IPS-20b (cell line): ENCODE measurements at regions not wholly inside any gene's neighbourhood (a gene's known extent, or its start where the extent isn't known, plus 50 kb on each side); places are given as distances from the start of the nearest gene placed in this dataset.

Experiments
- H3K27ac ChIP-seq: one replicate; pipeline ENCODE4 v1.5.1; 2013; ENCODE audit warnings: low read length
- H3K27me3 ChIP-seq: 2 replicates; pipeline ENCODE4 v1.6.1; 2013; ENCODE audit warnings: mild to moderate bottlenecking, low read length, inconsistent platforms; ENCODE audit not compliant: insufficient read depth
- H3K36me3 ChIP-seq: 2 replicates; pipeline ENCODE4 v1.6.1; 2013; ENCODE audit warnings: low read depth, mild to moderate bottlenecking, inconsistent platforms, low read length, moderate library complexity; ENCODE audit not compliant: insufficient read depth
- H3K4me1 ChIP-seq: 2 replicates; pipeline ENCODE4 v1.6.1; 2013; ENCODE audit warnings: mild to moderate bottlenecking, control low read depth, inconsistent platforms, low read length, moderate library complexity; ENCODE audit not compliant: insufficient read depth
- H3K4me3 ChIP-seq: 2 replicates; pipeline ENCODE4 v1.5.1; 2013; ENCODE audit warnings: mild to moderate bottlenecking, low read length, inconsistent platforms
- H3K9ac ChIP-seq: 2 replicates; pipeline ENCODE4 v1.6.1; 2013; ENCODE audit warnings: low read depth, mild to moderate bottlenecking, inconsistent platforms, low read length, moderate library complexity
- H3K9me3 ChIP-seq: 2 replicates; pipeline ENCODE4 v1.6.1; 2013; ENCODE audit warnings: mild to moderate bottlenecking, low read depth, low read length, inconsistent platforms; ENCODE audit not compliant: insufficient read depth

GRCh38 chr5:68478301-68479095, 262.9 kb downstream of the PIK3R1 start:
- Histone ChIP-seq H3K4me3 (no peak overlapping the region), H3K9ac (no peak overlapping the region), H3K9me3 (no peaks in the 10 kb centered on the region), H3K27ac (no peak overlapping the region), H3K27me3 (no peaks in the 10 kb centered on the region), H3K4me1 (no peaks in the 10 kb centered on the region), H3K36me3 (no peaks in the 10 kb centered on the region)

- H3K36me3 ChIP-seq = no peaks in the 10 kb centered on the region
- H3K9ac ChIP-seq = no peak overlapping the region
- no peaks in the 10 kb centered on the region for H3K4me1 ChIP-seq
- H3K27me3 ChIP-seq = no peaks in the 10 kb centered on the region
- H3K9me3 ChIP-seq = no peaks in the 10 kb centered on the region
- no peak overlapping the region for H3K4me3 ChIP-seq
- no peak overlapping the region for H3K27ac ChIP-seq
Measured at GRCh38 chr5:68479524-68479923, 264.0 kb downstream of the PIK3R1 start.

GRCh38 chr5:68480335-68480940, 264.9 kb downstream of the PIK3R1 start:
- Histone ChIP-seq H3K27ac (no peak overlapping the region), H3K36me3 (no peaks in the 10 kb centered on the region), H3K9ac (no peak overlapping the region), H3K4me3 (no peak overlapping the region), H3K27me3 (no peaks in the 10 kb centered on the region), H3K4me1 (no peaks in the 10 kb centered on the region), H3K9me3 (no peaks in the 10 kb centered on the region)

GRCh38 chr5:68482199-68482598, 266.6 kb downstream of the PIK3R1 start:
- Histone ChIP-seq H3K9me3 (0 out of 2 replicates have a peak, but pooled peaks cover 1% of the 10 kb centered on the region), H3K4me1 (no peaks in the 10 kb centered on the region), H3K27me3 (no peaks in the 10 kb centered on the region), H3K36me3 (no peaks in the 10 kb centered on the region), H3K27ac (no peak overlapping the region), H3K9ac (no peak overlapping the region), H3K4me3 (no peak overlapping the region)

GRCh38 chr5:68484307-68485068, 268.9 kb downstream of the PIK3R1 start:
- Histone ChIP-seq H3K27ac (no peak overlapping the region), H3K4me3 (no peak overlapping the region), H3K9ac (no peak overlapping the region), H3K9me3 (peaks cover 10% of the 10 kb centered on the region; the same call in 1 of the 2 replicates), H3K36me3 (no peaks in the 10 kb centered on the region), H3K27me3 (no peaks in the 10 kb centered on the region), H3K4me1 (no peaks in the 10 kb centered on the region)

- Histone ChIP-seq H3K27me3 (no peaks in the 10 kb centered on the region), H3K4me1 (no peaks in the 10 kb centered on the region), H3K36me3 (no peaks in the 10 kb centered on the region), H3K9me3 (peaks cover 10% of the 10 kb centered on the region; the same call in 1 of the 2 replicates), H3K27ac (no peak overlapping the region), H3K4me3 (no peak overlapping the region), H3K9ac (no peak overlapping the region)
Measured at GRCh38 chr5:68489556-68489955, 274.0 kb downstream of the PIK3R1 start.

- Histone ChIP-seq H3K27me3 (no peaks in the 10 kb centered on the region), H3K4me1 (no peaks in the 10 kb centered on the region), H3K27ac (no peak overlapping the region), H3K9me3 (peaks cover 10% of the 10 kb centered on the region; the same call in 1 of the 2 replicates), H3K9ac (no peak overlapping the region), H3K36me3 (no peaks in the 10 kb centered on the region), H3K4me3 (no peak overlapping the region)
Measured at GRCh38 chr5:68490406-68490805, 274.9 kb downstream of the PIK3R1 start.

- Histone ChIP-seq H3K9ac (no peak overlapping the region), H3K9me3 (peaks cover 30% of the 10 kb centered on the region), H3K27ac (no peak overlapping the region), H3K27me3 (no peaks in the 10 kb centered on the region), H3K4me1 (no peaks in the 10 kb centered on the region), H3K4me3 (no peak overlapping the region), H3K36me3 (no peaks in the 10 kb centered on the region)
Measured at GRCh38 chr5:68494771-68495170, 279.2 kb downstream of the PIK3R1 start.

GRCh38 chr5:68499987-68500386, 284.4 kb downstream of the PIK3R1 start:
- Histone ChIP-seq H3K27me3 (no peaks in the 10 kb centered on the region), H3K9me3 (peaks cover 30% of the 10 kb centered on the region), H3K36me3 (no peaks in the 10 kb centered on the region), H3K4me1 (no peaks in the 10 kb centered on the region), H3K27ac (no peak overlapping the region), H3K4me3 (no peak overlapping the region), H3K9ac (no peak overlapping the region)

GRCh38 chr5:68500813-68501212, 285.3 kb downstream of the PIK3R1 start:
- no peak overlapping the region for H3K27ac ChIP-seq
- no peaks in the 10 kb centered on the region for H3K27me3 ChIP-seq
- no peak overlapping the region for H3K4me3 ChIP-seq
- H3K4me1 ChIP-seq = no peaks in the 10 kb centered on the region
- H3K9me3 ChIP-seq = peaks cover 30% of the 10 kb centered on the region
- H3K36me3 ChIP-seq = no peaks in the 10 kb centered on the region
- no peak overlapping the region for H3K9ac ChIP-seq

GRCh38 chr5:68502531-68502930, 287.0 kb downstream of the PIK3R1 start:
- no peaks in the 10 kb centered on the region for H3K4me1 ChIP-seq
- peaks cover 16% of the 10 kb centered on the region for H3K9me3 ChIP-seq
- H3K27ac ChIP-seq = no peak overlapping the region
- H3K4me3 ChIP-seq = no peak overlapping the region
- H3K36me3 ChIP-seq = no peaks in the 10 kb centered on the region
- H3K9ac ChIP-seq = no peak overlapping the region
- H3K27me3 ChIP-seq = no peaks in the 10 kb centered on the region
